ENCODE measurements at regions not wholly inside any gene's neighbourhood (a gene's known extent, or its start where the extent isn't known, plus 50 kb on each side); places are given as distances from the start of the nearest gene placed in this dataset.

DNA sequence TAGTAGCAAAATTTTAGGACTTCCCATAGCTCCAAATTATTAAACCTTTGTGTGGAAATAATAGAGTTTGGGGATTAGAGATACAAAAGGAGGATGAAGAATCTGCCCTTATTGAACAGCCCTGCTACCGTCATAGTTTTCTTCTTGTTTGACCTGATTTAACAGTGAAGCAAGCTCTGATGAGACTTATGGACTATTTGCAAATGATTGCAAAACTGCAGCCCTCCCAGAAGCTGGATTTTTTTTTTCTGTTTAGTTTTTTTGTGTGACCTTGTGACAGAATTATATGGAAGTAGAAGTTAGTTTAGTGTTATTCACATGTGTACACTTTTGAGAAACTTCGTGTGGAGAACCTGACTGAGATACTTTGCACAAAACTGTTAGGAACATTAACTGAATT is 267.8 kb downstream of the KCNRG start:
- TF ChIP-seq, protein P1, sequence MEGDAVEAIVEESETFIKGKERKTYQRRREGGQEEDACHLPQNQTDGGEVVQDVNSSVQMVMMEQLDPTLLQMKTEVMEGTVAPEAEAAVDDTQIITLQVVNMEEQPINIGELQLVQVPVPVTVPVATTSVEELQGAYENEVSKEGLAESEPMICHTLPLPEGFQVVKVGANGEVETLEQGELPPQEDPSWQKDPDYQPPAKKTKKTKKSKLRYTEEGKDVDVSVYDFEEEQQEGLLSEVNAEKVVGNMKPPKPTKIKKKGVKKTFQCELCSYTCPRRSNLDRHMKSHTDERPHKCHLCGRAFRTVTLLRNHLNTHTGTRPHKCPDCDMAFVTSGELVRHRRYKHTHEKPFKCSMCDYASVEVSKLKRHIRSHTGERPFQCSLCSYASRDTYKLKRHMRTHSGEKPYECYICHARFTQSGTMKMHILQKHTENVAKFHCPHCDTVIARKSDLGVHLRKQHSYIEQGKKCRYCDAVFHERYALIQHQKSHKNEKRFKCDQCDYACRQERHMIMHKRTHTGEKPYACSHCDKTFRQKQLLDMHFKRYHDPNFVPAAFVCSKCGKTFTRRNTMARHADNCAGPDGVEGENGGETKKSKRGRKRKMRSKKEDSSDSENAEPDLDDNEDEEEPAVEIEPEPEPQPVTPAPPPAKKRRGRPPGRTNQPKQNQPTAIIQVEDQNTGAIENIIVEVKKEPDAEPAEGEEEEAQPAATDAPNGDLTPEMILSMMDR (IDR thresholded peaks at IDR 0.05) = no peak
- TF ChIP-seq POLR2A (IDR thresholded peaks at IDR 0.05) = no peak
- no peak overlapping the region for H3K4me3 ChIP-seq (ENCODE audit: low read depth, poor library complexity, severe bottlenecking)
- DNase-seq (ENCODE audit: low spot score in 2 of 2) = no peak
- intact Hi-C loops (cut with DNase I; ENCODE audit: low total_unique reads) = no loop called here
- whole genome bisulfite sequencing, 2 donors = 89 to 91% methylated on average over 2 of the region's 2 CpGs

DNA sequence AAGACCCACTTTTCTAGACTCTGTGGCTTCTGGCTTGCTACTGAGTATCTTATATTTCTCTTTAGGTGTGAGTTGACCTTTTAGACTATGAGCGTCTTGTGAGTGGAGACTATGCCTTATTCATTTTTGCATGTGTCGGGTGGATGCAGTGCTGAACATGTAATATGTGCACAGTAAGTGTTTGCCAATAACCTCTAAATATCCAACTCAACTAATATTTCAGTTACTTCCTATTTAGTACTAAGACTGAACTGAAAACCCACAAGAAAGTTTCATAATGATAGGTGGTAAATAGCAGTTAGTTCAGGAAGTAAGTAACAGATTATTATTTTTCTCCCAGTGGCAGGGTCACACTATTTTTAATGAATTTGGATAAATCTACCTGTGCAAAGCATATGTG is 269.3 kb downstream of the KCNRG start:
- intact Hi-C loops (cut with DNase I; ENCODE audit: low total_unique reads) = no loop called here
- 89 to 95% methylated on average over 2 of the region's 2 CpGs for WGBS, 2 donors
- no peak overlapping the region for H3K4me3 ChIP-seq (ENCODE audit: low read depth, poor library complexity, severe bottlenecking)
- TF ChIP-seq POLR2A (IDR thresholded peaks at IDR 0.05) = no peak
- TF ChIP-seq, protein P1 (IDR thresholded peaks at IDR 0.05) = no peak
- no peak for DNase-seq (ENCODE audit: low spot score in 2 of 2)

DNA sequence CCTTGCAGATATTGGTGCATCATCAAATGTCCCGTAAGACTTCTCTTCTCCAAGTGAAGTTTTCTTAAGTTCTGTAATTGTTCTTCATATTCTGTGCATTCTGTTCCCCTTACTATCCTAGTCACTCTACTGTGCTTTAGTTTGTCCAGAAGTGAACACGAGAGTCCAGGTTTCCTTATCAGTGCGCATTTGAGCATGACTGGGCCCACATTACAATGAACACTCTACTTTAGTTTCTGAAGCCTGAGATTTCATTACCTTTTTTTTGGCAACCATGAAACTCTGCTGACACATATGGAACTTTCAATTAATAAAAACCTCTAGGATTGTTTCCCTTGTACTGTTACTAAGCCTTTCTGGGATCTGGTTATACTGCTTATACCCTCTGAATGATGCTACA is 270.0 kb downstream of the KCNRG start:
- no peak overlapping the region for H3K4me3 ChIP-seq (ENCODE audit: low read depth, poor library complexity, severe bottlenecking)
- DNase-seq (ENCODE audit: low spot score in 2 of 2) = no peak
- WGBS, 2 donors = 91 to 93% methylated on average over 3 of the region's 3 CpGs
- TF ChIP-seq POLR2A (IDR thresholded peaks at IDR 0.05) = no peak
- TF ChIP-seq, protein P1 (IDR thresholded peaks at IDR 0.05) = no peak
- intact Hi-C loops (cut with DNase I; ENCODE audit: low total_unique reads) = no loop called here

DNA sequence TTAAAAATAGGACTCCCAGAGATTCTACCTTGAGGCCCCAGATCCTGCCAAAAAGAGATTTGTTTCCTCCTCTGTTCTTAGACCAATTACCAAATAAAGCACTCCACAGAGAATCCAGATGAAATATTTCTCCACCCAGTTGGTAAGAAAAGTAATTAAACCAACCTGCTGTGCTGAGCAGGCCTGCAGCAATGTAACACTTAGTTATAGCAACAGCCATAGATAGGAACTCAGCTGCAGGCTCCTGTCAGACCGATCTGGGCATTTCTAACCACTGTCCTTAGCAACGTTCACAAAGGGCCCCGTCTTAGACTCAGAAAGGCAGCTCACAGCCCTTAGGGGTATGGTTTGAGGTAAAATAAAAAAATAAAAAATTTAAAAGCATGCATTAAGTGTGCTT is 271.1 kb downstream of the KCNRG start:
- DNase-seq (ENCODE audit: low spot score in 2 of 2) = no peak
- no peak for TF ChIP-seq POLR2A (IDR thresholded peaks at IDR 0.05)
- TF ChIP-seq, protein P1 (IDR thresholded peaks at IDR 0.05) = no peak
- 47 to 49% methylated on average over 3 of the region's 3 CpGs for WGBS, 2 donors
- H3K4me3 ChIP-seq (ENCODE audit: low read depth, poor library complexity, severe bottlenecking) = no peak overlapping the region
- intact Hi-C loops (cut with DNase I; ENCODE audit: low total_unique reads) = no loop called here

DNA sequence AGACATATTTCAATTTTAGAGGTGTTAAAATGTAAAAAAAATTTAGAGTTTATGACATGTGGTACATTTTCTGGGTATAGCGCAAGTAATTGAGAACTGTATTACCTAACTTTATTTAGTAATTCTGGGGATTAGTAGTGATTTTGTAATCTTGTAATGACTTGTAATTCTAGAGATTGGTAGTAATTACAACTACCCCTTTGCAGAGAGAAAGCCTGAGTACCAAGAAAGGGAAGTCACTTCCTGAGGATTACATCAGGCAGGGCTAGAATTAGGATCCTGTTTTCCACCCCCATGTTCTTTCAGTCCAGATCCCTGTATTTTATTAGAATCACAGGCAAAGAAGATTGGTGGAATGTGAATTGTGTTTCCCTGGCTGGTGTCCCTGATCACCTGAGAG is 274.9 kb downstream of the KCNRG start:
- no peak for DNase-seq (ENCODE audit: low spot score in 2 of 2)
- no peak overlapping the region for H3K4me3 ChIP-seq (ENCODE audit: low read depth, poor library complexity, severe bottlenecking)
- 92 to 95% methylated on average over 1 of the region's 1 CpG for WGBS, 2 donors
- TF ChIP-seq, protein P1 (IDR thresholded peaks at IDR 0.05) = no peak
- no peak for TF ChIP-seq POLR2A (IDR thresholded peaks at IDR 0.05)
- intact Hi-C loops (cut with DNase I; ENCODE audit: low total_unique reads) = no loop called here

DNA sequence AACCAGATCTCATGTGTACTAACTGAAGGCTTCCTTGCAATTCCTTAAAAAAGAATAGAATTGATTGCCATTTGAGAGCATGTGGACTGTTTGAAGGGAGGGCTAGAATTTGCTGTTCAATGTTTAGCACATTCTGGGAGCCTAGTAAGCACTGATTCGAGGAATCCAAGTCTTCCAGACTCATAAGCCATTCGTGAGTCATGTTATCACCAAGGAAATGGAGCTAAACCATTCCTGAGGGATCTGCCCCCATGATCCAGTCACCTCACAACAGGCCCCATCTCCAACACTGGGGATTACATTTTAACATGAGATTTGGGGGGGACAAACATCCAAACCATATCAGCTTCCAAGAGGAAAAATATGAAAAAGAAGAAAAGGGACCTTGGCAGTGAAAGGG is 276.4 kb downstream of the KCNRG start:
- no peak for TF ChIP-seq POLR2A (IDR thresholded peaks at IDR 0.05)
- TF ChIP-seq, protein P1 (IDR thresholded peaks at IDR 0.05) = no peak
- intact Hi-C loops (cut with DNase I; ENCODE audit: low total_unique reads) = no loop called here
- WGBS, 2 donors = 75% methylated on average over 2 of the region's 2 CpGs
- no peak for DNase-seq (ENCODE audit: low spot score in 2 of 2)
- H3K4me3 ChIP-seq (ENCODE audit: low read depth, poor library complexity, severe bottlenecking) = no peak overlapping the region

All from lower leg skin (tissue), 4 donors.